ENCODE measurements at regions not wholly inside any gene's neighbourhood (a gene's known extent, or its start where the extent isn't known, plus 50 kb on each side); places are given as distances from the start of the nearest gene placed in this dataset.

- no peak for TF ChIP-seq CTCF (IDR thresholded peaks at IDR 0.05; ENCODE audit: insufficient read depth, low read length, poor library complexity, severe bottlenecking)
- TF ChIP-seq EZH2phosphoT487 (conservative IDR thresholded peaks at IDR 0.05; ENCODE audit: low read length): no peak
These were observed 443.4 kb downstream of the NYAP2 start for GRCh38 chr2:225842939-225843338.
